NCI-H1930 (cell line): ENCODE measurements at regions not wholly inside any gene's neighbourhood (a gene's known extent, or its start where the extent isn't known, plus 50 kb on each side); places are given as distances from the start of the nearest gene placed in this dataset.
"Not testable (repeated sequence)": the region's sequence is repeated elsewhere in the genome, so short reads cannot be mapped to it uniquely, and the experiment has no call there.

Experiments used
- DNase-seq, 2 experiments: peaks; one replicate each; lab custom pipeline; 2025; lab: John Stamatoyannopoulos, UW

DNA sequence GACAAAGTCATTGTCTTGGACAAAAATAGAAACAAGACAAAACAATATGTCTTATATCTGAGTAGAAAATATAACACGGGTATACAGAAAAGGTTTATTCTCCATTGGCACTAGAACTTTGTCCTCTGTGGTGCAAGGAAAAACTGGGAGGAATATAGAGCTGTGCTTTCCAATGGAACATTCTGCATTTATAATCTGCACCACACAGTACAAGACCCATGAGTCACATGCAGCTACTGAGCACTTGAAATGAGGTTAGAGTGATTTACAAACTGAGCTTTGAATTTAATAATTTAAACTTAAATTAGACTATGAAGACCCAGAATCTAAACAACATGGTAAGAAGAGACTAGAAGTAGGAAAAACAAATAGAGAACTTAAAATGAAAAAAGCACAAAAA lies 86.1 kb downstream of the RAP2A start:
- DNase-seq = no peak

DNA sequence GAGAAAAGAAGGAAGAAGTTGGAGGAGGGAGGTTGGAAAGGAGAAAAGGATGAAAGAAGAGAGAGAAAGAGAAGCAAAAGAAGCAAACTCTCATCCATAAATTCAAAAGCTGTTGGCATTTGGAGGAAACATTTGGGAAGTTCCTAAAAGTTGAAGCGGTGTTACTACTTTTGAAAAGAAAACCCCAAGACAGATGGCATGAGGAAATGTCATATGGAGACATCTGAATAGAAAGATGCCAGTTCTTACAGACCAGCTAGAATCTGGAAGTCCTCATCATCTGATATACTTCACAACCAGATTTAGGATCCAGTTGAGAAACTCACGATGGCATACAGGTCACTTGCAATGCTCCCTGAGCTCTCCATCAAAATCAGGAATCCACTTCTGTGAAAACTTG lies 86.9 kb downstream of the RAP2A start:
- no peak for DNase-seq

DNA sequence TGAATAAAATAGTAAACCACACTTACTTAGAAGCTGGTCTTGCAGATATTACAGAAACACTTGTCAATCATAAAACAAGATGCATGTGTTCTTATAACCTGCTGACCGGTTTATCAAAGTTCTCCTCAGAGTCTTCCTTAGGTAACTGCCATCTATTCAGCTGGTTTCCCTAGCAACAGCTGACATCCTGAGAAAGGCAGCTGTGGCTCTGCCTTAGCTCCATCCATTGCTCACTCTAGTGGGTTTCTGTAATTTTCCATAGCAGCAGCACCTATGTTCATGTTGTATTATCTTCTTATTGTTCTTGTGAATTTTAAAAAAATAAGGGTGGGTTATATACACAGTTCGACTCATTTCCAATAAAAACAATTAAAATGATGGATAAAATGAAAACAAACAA lies 87.8 kb downstream of the RAP2A start:
- DNase-seq = no peak

DNA sequence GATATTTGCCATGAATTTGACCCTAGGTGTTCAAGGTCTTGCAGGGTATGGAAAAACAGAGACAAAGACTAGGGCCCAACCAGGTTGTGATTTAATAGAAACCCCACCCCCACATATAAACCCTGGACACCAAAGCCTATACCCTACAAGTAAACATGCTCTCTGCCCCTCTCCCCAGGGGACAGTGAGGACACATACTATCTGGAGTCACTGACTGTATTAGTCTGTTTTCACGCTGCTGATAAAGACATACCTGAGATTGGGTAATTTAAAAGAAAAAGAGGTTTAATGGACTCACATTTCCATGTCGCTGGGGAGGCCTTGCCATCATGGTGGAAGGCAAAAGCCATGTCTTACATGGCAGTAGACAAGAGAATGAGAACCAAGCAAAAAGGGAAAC lies 88.3 kb downstream of the RAP2A start:
- DNase-seq = no peak

DNA sequence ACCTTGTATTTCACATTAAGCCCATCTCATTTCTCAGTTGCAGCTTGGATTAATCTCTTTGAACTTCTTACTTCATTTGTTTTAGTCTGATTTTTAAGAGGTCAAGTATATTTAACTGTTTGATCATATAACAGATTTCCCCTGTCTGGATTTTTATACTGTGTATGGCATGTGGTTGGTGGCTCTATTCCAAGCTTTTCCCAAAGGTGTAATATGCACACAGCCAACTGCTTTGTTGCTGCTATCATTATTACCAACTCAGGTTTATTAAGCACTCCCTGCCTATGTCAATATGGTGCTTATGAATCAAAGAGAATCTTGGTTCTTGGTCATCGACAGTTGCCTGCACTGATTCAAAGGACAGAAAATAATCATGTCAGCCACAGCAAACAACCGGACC lies 92.6 kb downstream of the RAP2A start:
- DNase-seq = no peak

DNA sequence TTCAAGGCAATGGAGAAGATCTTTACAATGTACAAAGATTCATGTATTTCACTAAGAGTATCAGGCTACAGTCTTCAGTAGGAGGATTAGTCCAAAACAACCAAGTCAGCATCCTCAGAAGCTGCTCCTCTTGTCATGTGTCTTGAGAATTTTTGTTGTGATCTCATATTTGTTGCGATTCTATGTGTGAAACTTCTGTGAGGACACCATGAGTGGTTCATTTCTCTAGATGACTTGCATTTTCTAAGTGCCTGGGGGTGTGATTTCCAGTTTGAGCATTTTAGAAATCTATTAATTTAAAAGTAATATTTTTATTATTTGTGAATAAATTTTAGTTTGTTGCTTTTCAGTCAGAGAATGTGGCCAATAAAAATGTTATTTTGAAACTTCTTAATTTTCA lies 94.5 kb downstream of the RAP2A start:
- DNase-seq = no peak

DNA sequence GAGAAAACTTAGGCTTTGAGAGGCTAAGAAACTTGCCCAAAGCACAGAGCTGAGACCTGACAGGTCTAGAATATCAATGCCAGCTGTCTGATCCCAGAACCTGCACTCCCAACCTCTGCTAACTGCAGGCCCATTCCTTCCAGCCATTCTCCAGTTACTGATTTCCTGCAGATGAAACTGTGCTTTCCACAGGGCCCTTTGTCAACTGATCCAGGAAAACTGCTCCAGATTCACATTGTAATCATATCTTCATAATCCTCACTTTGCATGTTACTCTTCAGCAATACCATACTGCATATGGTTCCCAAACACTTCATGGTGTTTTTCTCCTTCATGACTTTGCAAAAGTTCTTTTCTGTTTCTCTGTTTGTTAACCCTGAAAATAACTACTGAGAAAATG lies 100.6 kb downstream of the RAP2A start:
- no peak for DNase-seq

DNA sequence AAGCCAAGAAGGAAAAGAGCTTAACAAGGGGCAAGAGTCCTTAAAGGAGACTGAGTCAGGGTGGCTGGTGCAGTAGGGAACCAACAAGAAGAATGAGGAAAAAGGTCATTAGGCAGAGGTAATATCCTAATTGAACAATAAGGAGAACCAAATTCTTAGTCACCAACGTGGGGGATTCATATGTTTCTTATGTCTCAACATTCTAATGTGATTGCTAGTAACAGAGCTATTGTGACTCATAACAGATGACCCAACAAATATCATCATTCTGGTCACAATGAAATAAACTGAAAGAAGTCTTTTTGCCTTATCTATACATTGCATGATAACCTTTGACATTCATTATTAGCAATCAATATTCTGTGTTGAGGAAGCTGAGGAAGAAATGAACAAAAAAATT lies 101.6 kb downstream of the RAP2A start:
- no peak for DNase-seq

DNA sequence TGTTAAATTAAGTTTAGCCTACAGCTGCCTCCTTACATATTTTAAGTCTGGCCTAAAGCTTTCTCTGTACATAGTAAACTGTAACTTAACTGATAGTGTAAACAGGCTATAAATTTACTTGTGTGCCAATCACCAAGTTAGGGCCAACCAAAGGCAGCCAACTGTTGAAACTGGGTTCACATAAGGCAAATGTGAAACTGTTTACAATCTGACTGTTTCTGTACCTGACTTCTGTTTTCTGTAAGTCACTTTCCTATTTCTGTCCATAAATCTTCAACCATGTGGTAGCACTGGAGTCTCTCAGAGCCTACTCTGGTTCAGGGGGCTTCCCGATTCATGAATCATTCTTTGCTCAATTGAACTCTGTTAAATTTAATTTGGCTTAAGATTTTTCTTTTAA lies 103.1 kb downstream of the RAP2A start:
- DNase-seq = no peak

DNA sequence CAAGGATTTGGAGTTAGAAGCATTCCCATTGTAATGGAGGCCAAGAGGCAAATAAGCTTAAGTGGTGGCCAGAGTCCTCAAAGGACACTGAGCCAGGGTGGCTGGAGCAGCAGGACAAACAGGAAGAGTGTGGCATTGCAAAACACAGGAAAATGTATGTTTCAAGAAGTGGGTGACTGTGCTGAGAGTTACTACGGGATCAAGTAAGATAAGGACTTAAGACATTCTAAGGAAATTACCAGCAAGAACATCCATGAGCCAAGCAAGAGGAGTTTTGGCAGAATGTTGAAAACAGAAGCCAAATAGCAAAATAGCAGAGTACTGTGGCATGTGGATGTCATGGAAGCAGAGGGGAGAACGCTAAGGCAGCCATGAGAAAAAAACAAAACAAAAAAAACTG lies 104.2 kb downstream of the RAP2A start:
- no peak for DNase-seq

DNA sequence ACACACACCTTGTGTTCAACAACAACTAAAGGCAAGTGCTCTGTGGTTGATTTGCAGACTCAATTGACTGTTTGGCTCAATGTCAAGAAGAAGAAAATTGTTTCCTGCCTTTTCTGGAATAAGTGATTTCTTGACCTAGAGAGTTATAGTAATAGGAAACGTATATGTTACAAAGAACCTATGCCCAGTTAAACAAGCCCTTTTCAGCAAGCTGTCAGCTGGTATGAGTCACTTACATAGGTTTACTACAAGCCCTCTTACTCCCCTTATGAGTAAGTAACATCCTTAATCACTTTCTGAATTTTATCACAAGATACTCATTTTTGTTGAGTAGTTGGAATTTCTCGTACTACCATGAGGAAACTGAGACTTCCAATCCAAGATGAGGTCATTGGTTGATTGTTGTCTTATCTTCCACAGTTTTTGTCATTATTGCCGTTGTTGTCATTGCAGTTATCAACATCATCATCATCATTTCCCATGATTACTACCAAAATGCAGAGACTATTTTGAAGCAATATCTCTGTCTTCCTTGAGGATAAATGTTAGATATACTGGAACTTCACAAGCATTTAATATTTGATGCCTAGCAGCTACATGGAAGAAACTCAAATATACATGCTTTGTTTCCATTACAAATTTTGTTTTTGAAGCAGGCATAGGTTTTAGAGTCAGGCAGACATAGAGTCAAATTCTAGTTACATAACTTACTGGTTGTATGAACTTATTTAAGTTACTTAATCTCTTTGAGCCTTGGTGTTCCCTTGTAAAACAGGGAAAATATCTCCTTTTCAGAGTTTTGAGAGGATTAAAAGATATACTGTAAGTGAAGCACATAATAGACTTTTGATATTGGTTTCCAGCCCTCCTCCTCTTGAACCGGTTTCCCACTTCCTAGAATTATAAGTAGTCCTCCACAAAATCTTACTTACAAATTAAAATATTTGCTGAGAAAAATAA lies 106.0 kb downstream of the RAP2A start:
- no peak for DNase-seq

DNA sequence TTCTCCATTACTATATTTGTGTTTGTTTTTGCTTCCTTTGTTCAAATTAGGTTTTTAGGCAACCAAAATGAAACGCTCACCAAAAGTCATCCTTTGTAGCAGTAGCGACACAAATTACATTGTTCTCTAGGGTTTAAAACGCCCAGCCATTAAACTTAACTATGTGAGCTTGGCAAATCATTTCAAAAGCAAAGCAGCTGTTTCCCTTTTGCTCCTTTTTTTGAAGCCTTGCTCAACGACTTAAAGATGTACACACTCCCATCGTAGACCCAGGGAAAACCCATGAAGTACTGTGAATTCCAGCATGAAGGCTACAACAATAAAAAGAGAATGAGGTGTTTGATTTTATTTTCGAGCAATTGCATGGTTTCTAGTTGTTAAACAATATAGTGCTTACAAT lies 106.7 kb downstream of the RAP2A start:
- DNase-seq = no peak

DNA sequence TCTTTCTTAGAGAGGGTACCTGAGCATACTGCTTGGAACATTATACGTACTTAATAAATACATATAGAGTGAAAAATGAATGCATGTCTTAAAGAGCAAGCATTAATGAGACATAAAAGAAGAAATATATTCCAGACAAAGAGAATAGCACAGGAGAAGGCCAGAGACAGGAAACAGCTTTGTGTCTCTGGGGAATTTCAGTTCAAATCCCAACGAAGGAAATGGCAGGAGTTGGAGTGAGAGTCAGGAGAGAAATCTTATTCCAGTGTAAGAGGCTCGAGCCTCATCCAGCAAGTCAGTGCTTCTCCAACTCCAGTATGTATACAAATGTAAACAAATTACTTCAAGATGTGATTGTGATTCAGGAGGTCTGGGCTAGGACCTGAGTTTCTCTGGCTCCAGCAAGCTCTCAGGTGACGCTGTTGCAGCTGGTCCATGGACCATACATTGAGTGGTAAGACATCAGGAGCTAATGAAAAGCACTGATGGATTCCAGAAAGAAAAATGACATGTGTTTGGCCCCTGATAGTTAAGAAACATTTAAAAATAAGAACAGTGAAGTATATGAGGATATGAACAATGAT lies 108.2 kb downstream of the RAP2A start:
- no peak for DNase-seq

DNA sequence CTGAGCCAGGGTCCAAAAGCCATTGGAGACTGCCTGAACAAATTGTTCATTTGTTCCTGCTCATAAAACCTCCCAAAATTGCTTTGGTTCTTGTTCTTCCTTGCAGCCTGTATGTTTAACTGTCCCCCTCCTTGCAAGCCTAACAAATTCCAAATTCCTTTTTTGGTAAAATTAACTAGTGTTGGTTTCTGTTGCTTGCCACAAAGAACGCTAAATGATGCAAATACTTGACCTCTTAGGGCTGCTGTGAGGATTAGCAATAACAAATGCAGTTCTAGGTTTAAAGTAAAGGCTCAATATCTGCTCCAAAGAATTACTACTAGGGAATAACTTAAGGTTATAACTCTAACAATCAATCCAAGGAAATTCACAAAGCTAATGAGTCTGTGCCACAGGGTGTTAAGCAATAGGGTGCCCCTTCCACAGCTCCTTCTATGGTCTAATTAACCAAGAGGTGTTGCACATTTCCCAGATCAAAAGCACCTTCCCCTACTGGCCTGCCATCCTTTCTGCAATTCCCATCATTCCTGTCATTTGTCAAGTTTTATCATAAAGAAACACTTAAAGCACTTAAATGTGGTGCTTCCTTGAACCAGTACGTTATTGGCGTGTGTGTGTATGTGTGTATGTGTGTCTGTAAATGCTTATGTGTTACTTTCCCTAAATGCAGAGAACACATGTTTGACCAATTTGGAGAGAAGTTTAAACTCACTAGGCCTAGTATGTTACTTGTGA lies 110.2 kb downstream of the RAP2A start:
- no peak for DNase-seq

DNA sequence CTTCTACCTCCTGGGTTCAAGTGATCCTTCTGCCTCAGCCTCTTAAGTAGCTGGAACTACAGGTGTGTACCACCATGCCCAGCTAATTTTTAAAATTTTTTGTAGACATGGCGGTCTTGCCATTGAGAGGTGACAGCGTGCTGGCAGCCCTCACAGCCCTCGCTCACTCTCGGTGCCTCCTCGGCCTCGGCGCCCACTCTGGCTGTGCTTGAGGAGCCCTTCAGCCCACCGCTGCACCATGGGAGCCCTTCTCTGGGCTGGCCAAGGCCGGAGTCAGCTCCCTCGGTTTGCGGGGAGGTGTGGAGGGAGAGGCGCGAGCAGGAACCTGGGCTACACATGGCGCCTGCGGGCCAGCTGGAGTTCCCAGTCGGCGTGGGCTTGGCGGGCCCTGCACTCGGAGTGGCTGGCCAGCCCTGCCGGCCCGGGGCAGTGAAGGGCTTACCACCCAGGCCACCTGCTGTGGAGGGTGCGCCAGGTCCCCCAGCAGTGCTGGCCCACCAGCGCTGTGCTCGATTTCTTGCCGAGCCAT lies 111.1 kb downstream of the RAP2A start:
- not testable (repeated sequence) for DNase-seq

DNA sequence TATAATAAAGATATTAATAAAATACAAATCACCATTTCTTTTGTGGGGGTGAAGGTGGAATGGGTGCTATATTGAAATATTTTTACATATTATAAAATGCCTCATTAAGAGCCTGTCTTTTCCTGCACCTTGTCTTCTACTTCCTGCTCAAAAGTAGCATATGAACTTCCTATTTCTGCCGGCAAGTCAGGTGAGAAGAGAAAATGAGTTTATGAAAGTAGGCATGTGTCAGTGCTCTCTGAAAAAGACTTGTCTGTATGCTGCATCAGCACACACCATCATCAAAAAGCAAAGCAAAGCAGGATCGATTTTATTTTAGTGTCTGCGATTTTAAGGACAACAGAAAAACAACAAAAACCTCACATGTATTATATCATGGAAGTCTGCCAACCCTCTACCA lies 114.2 kb downstream of the RAP2A start:
- no peak for DNase-seq

DNA sequence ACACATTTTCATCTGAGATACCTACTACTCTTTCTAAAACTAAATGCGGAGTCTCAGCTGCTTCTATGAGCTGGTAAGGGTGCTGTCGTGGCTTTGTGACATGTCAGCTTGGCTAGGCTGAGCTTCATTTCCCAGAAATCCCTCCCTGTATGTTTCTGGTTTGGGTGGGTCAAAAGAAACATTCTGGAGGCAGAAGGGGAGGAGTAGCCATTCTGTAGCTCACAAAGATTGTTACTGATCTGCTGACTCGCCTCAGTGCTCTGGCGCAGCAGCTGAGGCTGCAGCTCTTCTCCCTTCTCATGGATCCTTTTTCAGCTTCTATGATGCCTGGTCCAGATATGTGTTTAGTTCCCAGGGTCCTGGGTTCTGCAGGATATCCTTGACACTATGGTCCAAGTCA lies 114.7 kb downstream of the RAP2A start:
- no peak for DNase-seq

DNA sequence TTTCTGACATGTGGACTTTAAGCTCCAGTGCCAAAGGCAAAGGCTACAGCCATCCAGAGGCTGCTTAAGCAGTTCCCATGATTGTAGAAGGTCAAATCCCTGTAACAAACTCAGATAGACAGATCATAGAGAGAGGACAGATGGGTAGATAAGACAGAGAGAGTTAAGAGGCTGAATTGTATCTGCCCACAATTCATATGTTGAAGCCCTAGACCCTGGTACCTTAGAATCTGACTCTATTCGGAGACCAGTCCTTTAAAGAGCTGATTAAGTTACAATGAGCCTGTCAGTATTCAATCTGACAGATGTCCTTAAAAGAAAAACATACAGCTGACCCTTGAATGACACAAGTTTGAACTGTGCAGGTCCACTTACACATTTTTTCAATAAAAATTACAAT lies 115.2 kb downstream of the RAP2A start:
- no peak for DNase-seq

DNA sequence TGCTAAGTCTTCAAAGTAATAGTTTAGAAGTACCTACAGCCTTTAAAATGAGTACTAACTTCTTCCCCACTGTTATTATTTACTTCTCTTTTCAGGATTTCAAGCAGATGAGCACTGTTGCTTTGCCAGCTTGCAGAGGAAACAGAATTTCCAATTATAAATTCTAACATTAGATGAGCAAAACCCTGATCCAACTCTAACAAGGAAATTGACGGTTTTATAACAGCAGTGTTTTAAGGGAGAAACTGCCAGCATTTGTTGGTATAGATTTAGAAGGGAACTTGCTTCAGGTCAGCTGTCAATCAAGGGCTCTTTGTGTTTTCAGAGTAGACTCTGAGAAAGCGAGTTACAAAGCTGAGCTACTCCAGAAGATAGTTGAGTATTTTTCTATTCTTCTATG lies 120.5 kb downstream of the RAP2A start:
- DNase-seq = no peak

DNA sequence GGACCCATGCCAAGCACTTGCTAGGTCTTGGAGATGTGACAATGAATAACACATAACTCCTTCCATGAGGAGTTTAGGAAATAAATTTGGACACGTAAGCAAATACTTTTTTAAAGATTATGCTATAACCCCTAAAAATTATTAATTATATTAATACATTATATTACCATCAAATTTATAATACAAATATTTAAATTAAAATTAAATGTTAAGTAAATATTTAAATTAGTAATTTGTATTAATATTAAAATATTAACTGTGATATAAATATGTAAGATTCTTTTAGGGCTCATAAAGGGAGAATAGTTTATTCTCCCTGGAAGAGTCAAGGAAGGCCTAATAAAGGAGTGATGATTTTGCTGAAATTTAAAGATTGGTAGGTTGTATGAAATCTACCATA lies 121.1 kb downstream of the RAP2A start:
- DNase-seq = no peak

DNA sequence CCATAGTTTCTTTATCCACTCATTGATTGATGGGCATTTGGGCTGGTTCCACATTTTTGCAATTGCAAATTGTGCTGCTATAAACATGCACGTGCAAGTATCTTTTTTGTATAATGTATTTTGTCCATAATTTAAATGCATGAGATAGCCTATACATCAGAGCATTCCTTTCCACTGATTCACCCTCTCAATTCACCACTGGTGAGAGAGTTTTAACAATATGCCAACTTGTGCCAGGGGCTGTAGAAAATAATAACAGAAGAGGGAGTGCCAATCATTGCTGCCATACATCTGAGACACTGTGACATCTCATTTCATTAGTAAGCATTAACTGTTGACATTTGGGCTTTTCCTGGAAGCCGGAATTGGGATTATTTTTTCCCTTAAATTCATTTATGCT lies 125.1 kb downstream of the RAP2A start:
- DNase-seq = no peak

DNA sequence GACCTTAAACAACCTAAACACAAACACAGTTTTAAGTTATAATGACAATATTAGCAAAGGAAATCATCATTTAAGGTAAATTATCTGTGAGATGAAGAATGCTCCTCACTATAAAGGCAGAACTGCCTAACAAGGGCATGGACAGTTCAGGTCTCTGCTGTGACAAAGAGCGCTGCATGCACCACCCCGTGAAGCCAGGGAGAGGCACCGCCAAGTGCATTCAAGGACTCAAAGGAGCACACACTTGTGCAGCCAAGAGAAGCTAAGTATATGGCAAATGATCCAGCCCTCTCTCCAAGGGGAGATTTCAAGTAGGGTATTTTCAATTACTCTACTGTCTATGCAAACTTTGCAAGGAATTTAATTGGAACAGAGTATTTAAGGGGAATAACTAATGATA lies 126.0 kb downstream of the RAP2A start:
- DNase-seq = no peak

DNA sequence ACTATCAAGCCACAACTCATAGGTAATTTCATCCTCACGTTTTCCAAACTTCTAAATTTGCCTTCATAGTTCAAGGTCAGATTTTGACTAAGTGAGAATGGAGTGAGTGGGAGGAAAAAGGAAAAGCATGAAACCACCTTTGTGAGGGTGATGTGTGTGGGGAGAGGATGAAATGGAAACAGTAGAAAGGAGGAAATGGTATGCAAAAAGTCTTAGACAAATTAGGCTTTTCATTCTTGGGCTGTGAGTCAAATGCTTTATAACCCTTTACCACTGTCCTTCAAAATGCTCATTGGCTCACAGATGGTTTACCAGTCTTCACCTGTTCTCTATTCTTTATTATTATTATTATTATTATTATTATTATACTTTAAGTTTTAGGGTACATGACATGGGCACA lies 127.2 kb downstream of the RAP2A start:
- no peak for DNase-seq
